Endothelial cell of umbilical vein (primary cell): ENCODE measurements at regions not wholly inside any gene's neighbourhood (a gene's known extent, or its start where the extent isn't known, plus 50 kb on each side); places are given as distances from the start of the nearest gene placed in this dataset.

Experiments used
- CTCF ChIP-seq, 2 donors: IDR thresholded peaks; 1 replicate in 1 of 2; 2 replicates in 1 of 2; pipeline ENCODE4 v1.5.1; 2011; ENCODE audit warnings: low read length in 2 of 2, mild to moderate bottlenecking in 2 of 2, moderate library complexity in 2 of 2, control low read depth in 1 of 2, inconsistent platforms in 1 of 2, low read depth in 1 of 2; ENCODE audit not compliant: insufficient read depth in 1 of 2; ENCODE audit errors: extremely low read depth in 1 of 2
- EZH2 ChIP-seq: IDR thresholded peaks from 2 replicates; pipeline ENCODE4 v1.6.1; 2012; ENCODE audit warnings: borderline replicate concordance, low read depth, mild to moderate bottlenecking, moderate library complexity, low read length, inconsistent platforms; ENCODE audit not compliant: severe bottlenecking
- FOS ChIP-seq: IDR thresholded peaks from 2 replicates; pipeline ENCODE4 v1.6.1; 2011; ENCODE audit warnings: mild to moderate bottlenecking, low read length, moderate library complexity, borderline replicate concordance; ENCODE audit not compliant: insufficient read depth
- MAX ChIP-seq: IDR thresholded peaks from 2 replicates; pipeline ENCODE4 v1.6.1; 2011; ENCODE audit not compliant: insufficient read depth, insufficient read length
- POLR2A ChIP-seq: IDR thresholded peaks from 2 replicates; pipeline ENCODE4 v1.6.1; 2012; ENCODE audit warnings: low read depth, mild to moderate bottlenecking, control low read depth, low read length
- POLR2AphosphoS5 ChIP-seq: IDR thresholded peaks from 2 replicates; pipeline ENCODE4 v1.6.1; 2012; ENCODE audit warnings: low read depth, mild to moderate bottlenecking, control low read depth, low read length, moderate library complexity; ENCODE audit not compliant: insufficient read depth

- TF ChIP-seq POLR2A: no peak
- no peak for TF ChIP-seq POLR2AphosphoS5
- no peak for TF ChIP-seq CTCF (IDR thresholded peaks at IDR 0.05; ENCODE audit: extremely low read depth in 1 of 2, insufficient read depth in 1 of 2, low read depth in 1 of 2, low read length in 2 of 2)
- no peak for TF ChIP-seq EZH2
- no peak for TF ChIP-seq MAX
- TF ChIP-seq FOS: no peak
Observed at GRCh38 chr5:88664645-88665044, 218.3 kb downstream of the MEF2C start.
